ENCODE measurements at regions not wholly inside any gene's neighbourhood (a gene's known extent, or its start where the extent isn't known, plus 50 kb on each side); places are given as distances from the start of the nearest gene placed in this dataset.

- no peak overlapping the region for H3K27ac Mint-ChIP-seq
- DNase-seq (no peak), ATAC-seq (no peak)
- no peaks in the 10 kb centered on the region for H3K4me1 Mint-ChIP-seq
- H3K4me3 Mint-ChIP-seq, result no peak overlapping the region
- H3K9me3 ChIP-seq (ENCODE audit: control insufficient read depth, low read length, poor library complexity, severe bottlenecking), result no peaks in the 10 kb centered on the region
- H3K36me3 Mint-ChIP-seq (ENCODE audit: low read depth), result no peaks in the 10 kb centered on the region
- peaks cover 7% of the 10 kb centered on the region for H3K27me3 Mint-ChIP-seq
These were observed 137.8 kb upstream of the RND3 start for GRCh38 chr2:150625303-150625702.

DNA sequence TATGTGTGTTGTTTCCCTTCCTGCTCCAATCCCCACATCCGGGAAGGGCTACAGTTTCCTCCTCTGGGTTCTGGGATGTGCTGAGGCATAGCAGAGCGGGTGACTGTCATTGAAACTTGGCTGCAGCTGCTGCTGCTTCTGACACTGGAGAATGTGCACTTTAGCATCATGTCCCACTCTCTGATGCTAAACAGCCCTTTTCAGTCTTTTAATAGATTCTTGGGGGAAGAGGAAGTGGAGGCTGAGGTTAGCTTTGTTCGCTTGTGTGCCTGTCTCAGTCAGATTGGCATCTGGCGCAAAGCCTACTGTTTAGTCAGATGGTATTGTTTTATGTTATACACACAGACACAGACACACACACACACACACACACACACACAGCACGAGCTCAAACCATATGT is 136.5 kb upstream of the RND3 start:
- no peak for ATAC-seq
- H3K9me3 ChIP-seq (ENCODE audit: control insufficient read depth, low read length, poor library complexity, severe bottlenecking), result no peaks in the 10 kb centered on the region
- Mint-ChIP-seq H3K36me3 (ENCODE audit: low read depth) (no peaks in the 10 kb centered on the region), H3K27ac (no peak overlapping the region), H3K4me1 (no peaks in the 10 kb centered on the region), H3K27me3 (peaks cover 7% of the 10 kb centered on the region), H3K4me3 (no peak overlapping the region)
- no peak for DNase-seq

DNA sequence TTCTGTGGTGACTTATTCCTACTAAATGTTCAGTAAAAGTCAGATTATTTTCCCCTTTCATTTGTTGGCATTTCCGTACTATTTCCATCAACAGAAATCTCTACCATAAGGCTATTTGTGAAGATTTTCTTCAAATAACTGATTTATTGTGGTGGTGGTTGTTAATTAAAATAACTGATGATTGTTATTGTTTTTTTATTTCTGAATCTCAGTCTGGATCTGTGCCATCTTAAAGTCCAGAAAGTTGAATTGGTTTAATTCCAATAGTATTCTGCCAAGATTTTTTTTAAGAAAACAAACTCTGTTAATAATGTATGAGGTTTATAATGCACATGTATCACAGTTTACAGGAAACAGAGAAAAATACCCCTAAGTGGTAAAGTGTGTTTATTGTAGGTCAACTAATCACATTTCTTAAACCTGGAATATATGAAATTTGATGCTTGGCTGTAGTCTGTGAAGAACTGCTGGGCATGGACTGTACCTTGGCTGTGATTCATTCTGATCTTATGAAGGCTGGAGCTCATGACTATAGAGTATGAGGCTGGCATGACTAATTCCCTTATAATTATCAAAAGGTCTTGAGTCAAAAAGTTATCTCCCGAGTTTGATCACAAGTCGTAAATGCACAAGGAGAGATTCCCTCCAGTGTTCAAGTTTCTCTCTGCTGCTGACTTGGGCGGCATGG is 134.2 kb upstream of the RND3 start:
- H3K9me3 ChIP-seq (ENCODE audit: control insufficient read depth, low read length, poor library complexity, severe bottlenecking), result no peaks in the 10 kb centered on the region
- no peaks in the 10 kb centered on the region for H3K27me3 Mint-ChIP-seq
- no peaks in the 10 kb centered on the region for H3K36me3 Mint-ChIP-seq (ENCODE audit: low read depth)
- H3K27ac Mint-ChIP-seq, result no peak overlapping the region
- DNase-seq, result no peak
- ATAC-seq, result no peak
- no peak overlapping the region for H3K4me3 Mint-ChIP-seq
- H3K4me1 Mint-ChIP-seq, result no peaks in the 10 kb centered on the region

DNA sequence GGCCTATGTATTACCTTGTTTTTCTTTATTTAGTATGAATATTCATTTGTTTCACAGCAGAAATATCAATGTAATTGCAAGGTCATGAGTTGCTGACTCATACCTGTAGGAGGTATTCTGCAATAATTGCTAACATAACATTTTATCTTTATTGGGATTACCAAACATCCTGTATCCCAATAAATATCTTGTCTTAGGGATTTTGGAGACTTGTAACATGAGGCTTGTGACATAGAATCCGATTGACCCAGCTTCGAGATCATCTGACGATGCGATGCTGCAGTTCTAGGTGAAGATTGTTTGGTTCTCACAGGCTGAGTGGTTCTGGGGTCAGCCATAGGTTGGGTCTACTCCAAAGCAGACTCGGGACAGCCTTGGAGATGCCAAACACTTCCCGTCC is 133.4 kb upstream of the RND3 start:
- no peaks in the 10 kb centered on the region for H3K9me3 ChIP-seq (ENCODE audit: control insufficient read depth, low read length, poor library complexity, severe bottlenecking)
- ATAC-seq, result no peak
- no peaks in the 10 kb centered on the region for H3K27me3 Mint-ChIP-seq
- no peak overlapping the region for H3K4me3 Mint-ChIP-seq
- no peaks in the 10 kb centered on the region for H3K4me1 Mint-ChIP-seq
- DNase-seq, result no peak
- H3K27ac Mint-ChIP-seq, result no peak overlapping the region
- no peaks in the 10 kb centered on the region for H3K36me3 Mint-ChIP-seq (ENCODE audit: low read depth)

DNA sequence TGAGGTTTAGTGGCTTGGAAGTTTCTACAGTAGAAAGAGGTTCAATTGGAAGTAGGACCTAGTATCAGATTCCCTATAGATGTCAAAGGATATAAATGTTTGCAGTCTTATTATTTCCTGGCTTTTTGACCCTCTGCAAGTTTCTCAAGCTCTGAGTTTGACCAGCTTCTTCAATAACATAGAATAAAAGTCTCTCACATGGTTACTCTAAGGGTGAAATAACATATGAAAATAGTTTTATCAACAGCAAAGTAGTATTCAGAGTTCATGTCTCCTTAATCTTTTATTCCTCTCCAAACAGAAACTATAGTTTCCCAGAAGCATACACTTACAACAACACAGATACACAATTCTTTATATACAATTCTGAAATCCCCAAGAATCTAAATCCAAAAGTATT is 132.9 kb upstream of the RND3 start:
- no peak for DNase-seq
- Mint-ChIP-seq H3K27me3 (no peaks in the 10 kb centered on the region), H3K36me3 (ENCODE audit: low read depth) (no peaks in the 10 kb centered on the region), H3K4me3 (no peak overlapping the region), H3K27ac (no peak overlapping the region), H3K4me1 (no peaks in the 10 kb centered on the region)
- no peak for ATAC-seq
- no peaks in the 10 kb centered on the region for H3K9me3 ChIP-seq (ENCODE audit: control insufficient read depth, low read length, poor library complexity, severe bottlenecking)

GRCh38 chr2:150619607-150620330 is 132.3 kb upstream of the RND3 start:
- Mint-ChIP-seq H3K36me3 (ENCODE audit: low read depth) (no peaks in the 10 kb centered on the region), H3K27ac (no peak overlapping the region), H3K4me3 (no peak overlapping the region), H3K27me3 (no peaks in the 10 kb centered on the region), H3K4me1 (no peaks in the 10 kb centered on the region)
- no peaks in the 10 kb centered on the region for H3K9me3 ChIP-seq (ENCODE audit: control insufficient read depth, low read length, poor library complexity, severe bottlenecking)
- no peak for ATAC-seq
- no peak for DNase-seq

GRCh38 chr2:150618245-150618895 is 130.9 kb upstream of the RND3 start:
- no peak overlapping the region for H3K4me3 Mint-ChIP-seq
- no peaks in the 10 kb centered on the region for H3K36me3 Mint-ChIP-seq (ENCODE audit: low read depth)
- H3K4me1 Mint-ChIP-seq, result no peaks in the 10 kb centered on the region
- H3K27ac Mint-ChIP-seq, result no peak overlapping the region
- DNase-seq, result no peak
- ATAC-seq, result no peak
- no peaks in the 10 kb centered on the region for H3K27me3 Mint-ChIP-seq
- H3K9me3 ChIP-seq (ENCODE audit: control insufficient read depth, low read length, poor library complexity, severe bottlenecking), result no peaks in the 10 kb centered on the region

DNA sequence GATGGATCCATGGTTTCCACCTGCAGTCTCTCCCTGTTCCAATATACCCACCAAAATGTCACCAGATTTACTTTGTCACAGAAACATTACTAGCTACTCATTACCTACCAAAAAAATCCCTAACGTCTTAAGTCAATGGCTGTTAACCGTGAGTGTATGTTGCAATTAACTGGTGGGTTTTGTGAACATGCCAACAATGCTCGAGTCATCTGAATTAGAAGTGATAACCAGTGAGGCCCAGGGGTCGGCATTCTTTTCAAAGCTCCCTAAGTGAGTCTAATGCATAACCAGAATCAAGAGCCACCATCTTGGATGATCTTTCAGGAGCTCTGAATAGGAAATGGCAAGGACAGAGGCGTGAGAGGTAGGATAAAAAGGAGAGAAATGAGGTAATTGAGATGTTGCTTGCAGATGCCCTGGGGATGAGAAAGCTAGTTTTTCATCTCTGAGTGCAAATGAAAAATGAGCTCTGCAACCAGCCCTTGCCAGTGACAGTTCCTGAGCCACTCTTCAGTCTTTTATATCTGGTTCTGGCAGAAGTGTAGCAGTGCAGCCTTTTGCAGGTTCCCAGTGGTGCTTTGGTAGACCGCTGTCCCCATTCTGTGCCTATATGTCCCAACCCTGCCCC is 130.0 kb upstream of the RND3 start:
- Mint-ChIP-seq H3K4me1 (no peaks in the 10 kb centered on the region), H3K27me3 (peaks cover 9% of the 10 kb centered on the region), H3K4me3 (no peak overlapping the region), H3K27ac (no peak overlapping the region), H3K36me3 (ENCODE audit: low read depth) (no peaks in the 10 kb centered on the region)
- no peaks in the 10 kb centered on the region for H3K9me3 ChIP-seq (ENCODE audit: control insufficient read depth, low read length, poor library complexity, severe bottlenecking)
- DNase-seq, result no peak
- ATAC-seq, result no peak

GRCh38 chr2:150612957-150613710 is 125.7 kb upstream of the RND3 start:
- ATAC-seq (no peak), DNase-seq (no peak)
- Mint-ChIP-seq H3K27me3 (peaks cover 11% of the 10 kb centered on the region), H3K27ac (no peak overlapping the region), H3K4me1 (no peaks in the 10 kb centered on the region), H3K4me3 (no peak overlapping the region), H3K36me3 (ENCODE audit: low read depth) (no peaks in the 10 kb centered on the region)
- H3K9me3 ChIP-seq (ENCODE audit: control insufficient read depth, low read length, poor library complexity, severe bottlenecking), result no peaks in the 10 kb centered on the region

DNA sequence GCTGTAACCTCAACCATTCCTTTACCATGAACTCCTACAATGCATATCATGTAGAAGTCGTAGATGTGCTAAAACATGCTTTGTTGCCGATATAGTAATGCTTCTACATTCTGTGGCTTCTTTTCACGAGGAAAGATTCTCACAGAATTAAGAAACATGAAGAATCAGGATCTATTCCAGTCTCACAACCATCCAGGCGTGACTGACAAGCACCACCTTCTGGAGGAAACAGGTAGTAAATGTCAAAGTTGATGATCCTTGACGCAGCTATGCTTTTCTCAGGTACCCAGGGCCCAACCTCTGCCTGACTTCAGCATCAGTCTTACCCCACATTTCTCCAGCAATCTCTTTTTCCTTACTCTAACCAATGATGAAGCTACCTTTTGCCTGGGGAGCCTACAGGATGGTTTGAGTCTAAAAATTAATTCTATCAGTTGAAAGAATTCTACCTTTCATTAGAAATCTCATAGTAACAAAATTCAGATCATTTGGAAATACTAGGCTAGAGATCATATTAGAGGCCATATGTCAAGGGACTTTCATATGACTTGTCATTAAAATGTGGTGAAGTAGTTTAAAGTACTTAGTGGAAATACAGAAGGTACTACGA is 123.3 kb upstream of the RND3 start:
- Mint-ChIP-seq H3K27ac (no peak overlapping the region), H3K36me3 (ENCODE audit: low read depth) (no peaks in the 10 kb centered on the region), H3K4me3 (no peak overlapping the region), H3K27me3 (peaks cover 11% of the 10 kb centered on the region), H3K4me1 (no peaks in the 10 kb centered on the region)
- ATAC-seq, result no peak
- DNase-seq, result no peak
- no peaks in the 10 kb centered on the region for H3K9me3 ChIP-seq (ENCODE audit: control insufficient read depth, low read length, poor library complexity, severe bottlenecking)

GRCh38 chr2:150609831-150610582 is 122.5 kb upstream of the RND3 start:
- Mint-ChIP-seq H3K36me3 (ENCODE audit: low read depth) (no peaks in the 10 kb centered on the region), H3K27me3 (peaks cover 11% of the 10 kb centered on the region), H3K4me1 (no peaks in the 10 kb centered on the region), H3K4me3 (no peak overlapping the region), H3K27ac (no peak overlapping the region)
- no peak for ATAC-seq
- no peak for DNase-seq
- no peaks in the 10 kb centered on the region for H3K9me3 ChIP-seq (ENCODE audit: control insufficient read depth, low read length, poor library complexity, severe bottlenecking)

DNA sequence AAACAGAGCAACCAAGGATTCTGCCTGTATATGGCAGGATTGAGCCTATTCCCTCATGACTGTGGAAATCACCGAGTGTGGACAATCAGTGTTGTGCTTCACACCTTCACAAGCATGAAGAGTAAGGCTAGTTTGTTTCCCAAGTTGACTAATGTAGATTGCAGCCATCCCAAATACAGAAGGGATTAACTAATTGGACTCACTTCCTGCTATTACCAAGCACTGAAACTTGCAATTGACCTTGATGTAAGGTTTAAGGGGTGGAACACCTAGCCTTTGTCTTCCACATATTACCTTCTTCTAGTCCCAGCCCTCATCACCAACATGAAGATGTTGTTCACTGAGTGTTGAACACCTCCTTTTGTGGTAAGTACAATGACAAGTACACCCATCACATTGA is 120.9 kb upstream of the RND3 start:
- H3K36me3 Mint-ChIP-seq (ENCODE audit: low read depth), result no peaks in the 10 kb centered on the region
- DNase-seq, result no peak
- H3K9me3 ChIP-seq (ENCODE audit: control insufficient read depth, low read length, poor library complexity, severe bottlenecking), result no peaks in the 10 kb centered on the region
- no peak overlapping the region for H3K27ac Mint-ChIP-seq
- peaks cover 11% of the 10 kb centered on the region for H3K27me3 Mint-ChIP-seq
- H3K4me1 Mint-ChIP-seq, result no peaks in the 10 kb centered on the region
- H3K4me3 Mint-ChIP-seq, result no peak overlapping the region
- no peak for ATAC-seq
